ACC112 (cell line): ENCODE measurements at regions not wholly inside any gene's neighbourhood (a gene's known extent, or its start where the extent isn't known, plus 50 kb on each side); places are given as distances from the start of the nearest gene placed in this dataset.

Experiments
- H2AFZ ChIP-seq: fragments of 200-600 bp; sonication (generic); one replicate; pipeline ENCODE4 v1.6.0; 2017; ENCODE audit warnings: antibody characterized with exemption, low read length; ENCODE audit not compliant: unreplicated experiment
- H3K27ac ChIP-seq: fragments of 200-600 bp; sonication (generic); 2 replicates; pipeline ENCODE4 v1.5.1; 2014; ENCODE audit warnings: low read depth, mild to moderate bottlenecking, antibody characterized with exemption, low read length, moderate library complexity
- H3K27me3 ChIP-seq: fragments of 200-600 bp; sonication (generic); 2 replicates; pipeline ENCODE4 v1.6.1; 2014; ENCODE audit warnings: mild to moderate bottlenecking, antibody characterized with exemption, low read length, moderate library complexity, mixed read lengths; ENCODE audit not compliant: insufficient read depth
- H3K36me3 ChIP-seq: fragments of 200-600 bp; sonication (generic); 2 replicates; pipeline ENCODE4 v1.6.1; 2016; ENCODE audit warnings: mild to moderate bottlenecking, antibody characterized with exemption, low read length, moderate library complexity, mixed read lengths; ENCODE audit not compliant: insufficient read depth
- H3K4me1 ChIP-seq: fragments of 200-600 bp; sonication (generic); one replicate; pipeline ENCODE4 v1.6.1; 2016; ENCODE audit warnings: low read length, mixed read lengths; ENCODE audit not compliant: insufficient read depth, unreplicated experiment, control insufficient read depth
- H3K4me3 ChIP-seq: fragments of 200-600 bp; sonication (generic); 2 replicates; pipeline ENCODE4 v1.5.1; 2014; ENCODE audit warnings: mild to moderate bottlenecking, low read depth, low read length
- H3K79me2 ChIP-seq: fragments of 200-600 bp; sonication (generic); one replicate; pipeline ENCODE4 v1.6.0; 2016; ENCODE audit warnings: low read length; ENCODE audit not compliant: control insufficient read depth, unreplicated experiment, insufficient read depth

DNA sequence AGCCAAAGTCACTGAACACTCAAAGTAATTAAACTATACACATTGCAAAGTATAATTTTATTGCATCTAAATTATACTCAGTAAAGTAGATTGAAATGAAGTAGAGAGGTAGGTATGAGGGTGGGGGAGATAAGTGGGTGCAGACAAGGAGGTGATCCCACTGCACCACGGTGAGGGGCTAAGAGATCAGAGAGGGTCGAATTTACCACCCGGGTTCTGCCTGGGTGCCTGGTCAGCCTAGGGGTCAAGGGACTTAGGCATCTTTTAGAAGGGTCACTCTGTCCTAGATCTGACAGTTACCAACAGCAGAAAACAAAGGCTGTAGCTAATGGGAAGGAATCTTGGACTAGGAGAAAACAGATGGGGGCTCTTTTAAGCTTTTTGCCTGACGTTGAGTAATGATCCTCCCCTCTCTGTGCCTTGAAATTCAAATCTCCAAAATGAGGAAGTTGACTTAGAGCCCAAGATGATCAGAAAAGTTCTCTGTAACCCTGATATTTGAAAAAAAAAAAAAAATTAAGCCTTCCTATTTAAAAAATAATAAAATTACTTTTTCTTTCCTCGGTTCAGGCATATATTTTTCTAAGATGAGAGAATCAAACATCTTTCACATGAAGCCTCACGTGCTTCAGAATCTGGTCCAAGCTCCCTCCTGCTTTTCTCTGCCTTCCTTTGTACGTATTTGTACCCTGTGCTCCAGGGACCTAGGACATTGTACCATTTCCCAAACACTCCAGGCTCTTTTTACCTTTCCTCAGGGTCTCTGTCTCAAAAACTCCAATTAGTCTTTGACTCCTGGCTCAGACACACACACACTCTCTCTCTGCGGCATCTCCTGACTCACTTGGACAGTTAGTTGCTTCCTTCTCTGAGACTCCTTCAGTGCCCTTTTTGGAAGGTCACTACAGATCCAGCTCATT is 353.9 kb downstream of the CYRIA start:
- Histone ChIP-seq H3K4me1 (no peaks in the 10 kb centered on the region), H3K27ac (no peak overlapping the region), H3K27me3 (no peaks in the 10 kb centered on the region), H2AFZ (no peak overlapping the region), H3K4me3 (no peak overlapping the region), H3K79me2 (no peaks in the 10 kb centered on the region), H3K36me3 (no peaks in the 10 kb centered on the region)

DNA sequence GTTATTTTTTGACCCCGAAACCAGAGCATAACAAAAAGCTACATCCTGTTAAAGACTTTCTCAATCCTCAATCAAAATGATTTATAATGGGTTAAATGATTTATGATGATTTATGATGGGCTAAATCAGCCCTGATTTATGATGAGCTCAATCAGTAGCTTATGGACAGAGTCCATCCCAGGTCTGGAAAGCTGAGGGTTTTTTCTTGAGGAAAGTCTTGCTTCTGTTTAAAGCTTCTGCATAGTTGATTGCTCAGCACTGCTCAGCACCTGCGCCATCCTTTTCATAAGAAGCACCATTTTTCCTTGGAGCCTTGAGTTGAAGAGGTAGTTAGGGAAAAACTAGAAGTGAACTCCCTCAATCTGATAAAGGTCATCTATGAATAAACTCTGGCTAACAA is 356.8 kb downstream of the CYRIA start:
- Histone ChIP-seq H3K27ac (no peak overlapping the region), H3K27me3 (no peaks in the 10 kb centered on the region), H2AFZ (no peak overlapping the region), H3K4me3 (no peak overlapping the region), H3K79me2 (no peaks in the 10 kb centered on the region), H3K36me3 (no peaks in the 10 kb centered on the region), H3K4me1 (no peaks in the 10 kb centered on the region)

DNA sequence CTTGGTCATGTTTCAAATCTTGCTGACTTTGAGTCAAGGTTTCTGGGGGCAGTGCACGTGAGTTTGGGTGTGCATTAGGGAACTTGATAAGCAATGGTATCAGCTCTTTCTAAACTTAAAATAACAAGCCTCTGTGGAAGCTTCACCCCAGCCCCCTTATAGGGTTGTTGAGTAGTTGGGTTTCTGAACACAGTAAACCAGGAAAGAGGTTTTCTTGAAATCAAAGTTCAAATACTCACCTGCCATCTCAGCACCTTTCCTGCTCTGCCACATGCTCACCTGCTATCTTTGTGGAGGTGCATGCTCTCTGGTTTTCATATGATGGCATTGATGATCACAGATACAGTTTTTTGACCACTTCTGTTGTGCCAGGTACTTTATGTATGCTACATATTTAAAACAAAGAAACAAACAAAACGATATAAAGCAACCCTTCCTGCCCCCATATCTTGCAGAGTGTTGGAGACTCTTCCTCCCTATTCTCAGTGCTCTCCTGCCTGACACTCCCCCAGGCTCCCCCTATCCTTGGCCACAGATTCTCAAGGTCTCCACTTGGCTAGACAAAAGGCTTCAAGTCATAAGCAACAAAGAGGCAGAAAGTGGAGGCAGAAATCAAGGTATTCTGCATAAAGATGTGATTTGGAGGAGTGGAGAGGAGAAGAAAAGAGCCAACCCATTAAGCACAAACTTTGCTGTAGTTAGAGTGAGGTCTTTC is 360.6 kb downstream of the CYRIA start:
- Histone ChIP-seq H3K79me2 (no peaks in the 10 kb centered on the region), H3K27me3 (no peaks in the 10 kb centered on the region), H3K36me3 (no peaks in the 10 kb centered on the region), H3K4me3 (no peak overlapping the region), H3K4me1 (no peaks in the 10 kb centered on the region), H3K27ac (no peak overlapping the region), H2AFZ (no peak overlapping the region)

DNA sequence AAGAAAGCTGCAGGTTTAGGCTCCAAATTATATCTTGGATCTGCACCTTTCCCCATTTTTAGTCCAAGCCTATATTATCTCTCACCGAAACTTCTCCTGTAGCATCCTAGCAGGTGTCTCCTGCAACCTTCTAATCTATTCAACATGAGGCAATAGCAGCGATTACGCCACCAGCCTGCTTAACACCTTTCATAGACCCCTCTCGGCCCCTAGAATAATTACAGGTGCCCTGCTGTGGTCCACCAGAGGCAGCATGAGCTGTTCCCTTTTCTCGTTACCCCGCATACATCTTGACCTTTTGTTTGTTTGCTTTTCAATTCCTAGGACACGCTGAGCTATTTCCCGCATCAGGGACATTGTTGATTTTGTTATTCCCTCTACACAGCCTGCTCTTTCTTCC is 361.9 kb downstream of the CYRIA start:
- Histone ChIP-seq H2AFZ (no peak overlapping the region), H3K36me3 (no peaks in the 10 kb centered on the region), H3K27ac (no peak overlapping the region), H3K4me3 (no peak overlapping the region), H3K79me2 (no peaks in the 10 kb centered on the region), H3K27me3 (no peaks in the 10 kb centered on the region), H3K4me1 (no peaks in the 10 kb centered on the region)

DNA sequence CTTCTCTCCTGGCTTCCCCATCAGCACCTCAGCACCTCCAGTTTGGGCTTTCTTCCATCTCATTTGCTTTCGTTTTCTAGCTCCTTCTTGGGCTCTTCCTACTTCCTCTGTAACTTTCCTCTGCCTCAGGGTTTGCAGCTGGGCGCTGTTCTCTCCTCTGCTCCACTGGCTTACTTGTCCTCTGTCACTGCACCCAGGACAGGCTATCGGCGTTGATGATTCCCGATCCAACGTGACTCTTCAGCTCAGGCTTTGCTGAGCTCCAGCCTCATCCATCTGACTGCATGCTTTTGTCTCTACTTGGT is 362.4 kb downstream of the CYRIA start:
- H3K4me1 ChIP-seq: no peaks in the 10 kb centered on the region
- no peak overlapping the region for H3K4me3 ChIP-seq

DNA sequence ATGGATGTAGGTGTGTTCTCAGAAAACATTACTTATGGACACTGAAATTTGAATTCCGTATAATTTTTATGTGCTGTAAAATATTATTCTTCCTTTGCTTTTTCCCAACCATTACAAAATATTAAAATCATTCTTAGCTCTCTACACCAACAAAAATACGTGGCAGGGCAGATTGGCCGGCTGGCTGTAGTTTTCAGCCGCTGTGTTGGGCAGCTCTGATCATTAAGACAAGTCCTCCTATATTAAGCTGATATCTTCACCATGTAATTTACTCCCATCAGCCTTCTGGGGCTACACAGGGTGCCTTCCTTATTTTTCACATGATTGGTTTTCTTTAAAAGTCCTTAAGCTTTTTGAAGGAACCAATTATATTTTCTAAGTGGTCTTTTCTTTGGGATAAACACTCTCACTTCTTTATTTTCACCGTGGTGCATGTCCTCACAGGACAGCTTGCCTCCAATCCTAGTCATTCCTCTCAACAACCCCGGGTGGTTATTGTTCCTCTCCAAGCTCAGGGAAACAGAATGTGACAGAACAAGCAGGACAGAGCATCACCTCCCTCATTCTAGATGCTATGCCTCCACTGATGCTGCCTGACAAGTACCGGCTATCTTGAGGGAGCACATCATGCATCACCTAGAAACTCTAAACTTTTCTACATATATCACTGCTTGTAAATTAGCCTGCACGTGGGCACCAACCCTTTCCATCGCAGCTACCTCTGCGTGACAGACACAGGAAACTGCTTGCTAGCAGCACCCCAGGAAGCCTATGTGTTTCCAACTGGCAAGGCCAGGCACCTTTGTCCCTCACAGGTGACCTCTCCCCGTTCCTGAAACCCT is 362.3 kb downstream of the MYCN start:
- H2AFZ ChIP-seq: no peak overlapping the region
- no peak overlapping the region for H3K27ac ChIP-seq
- no peaks in the 10 kb centered on the region for H3K4me1 ChIP-seq
- H3K27me3 ChIP-seq: no peaks in the 10 kb centered on the region
- no peaks in the 10 kb centered on the region for H3K79me2 ChIP-seq
- H3K4me3 ChIP-seq: no peak overlapping the region
- H3K36me3 ChIP-seq: no peaks in the 10 kb centered on the region

More for the DNA sequence above, 362.4 kb downstream of the CYRIA start:
- H3K79me2 ChIP-seq: no peaks in the 10 kb centered on the region
- H3K27me3 ChIP-seq: no peaks in the 10 kb centered on the region
- no peak overlapping the region for H2AFZ ChIP-seq
- H3K27ac ChIP-seq: no peak overlapping the region
- H3K36me3 ChIP-seq: no peaks in the 10 kb centered on the region

DNA sequence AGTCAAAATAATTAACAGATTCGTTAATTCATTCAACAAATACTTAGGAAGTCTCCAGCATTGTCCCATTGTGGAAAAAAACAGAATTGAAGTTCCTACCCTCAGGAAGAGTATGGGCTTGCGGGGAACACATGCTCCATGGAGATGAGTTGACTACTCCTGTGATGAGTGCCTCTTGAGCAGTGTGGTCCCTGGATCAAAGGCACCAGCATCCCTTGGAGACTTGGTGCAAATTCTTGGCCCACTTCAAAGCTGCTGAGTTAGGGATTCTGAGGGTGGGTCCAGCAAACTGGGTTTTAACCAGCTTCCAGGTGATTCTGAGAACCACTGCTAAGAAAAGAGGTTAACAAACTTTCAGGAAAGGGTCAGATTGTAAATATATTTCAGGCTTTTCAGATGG is 361.6 kb downstream of the MYCN start:
- H3K4me3 ChIP-seq: no peak overlapping the region
- H3K79me2 ChIP-seq: no peaks in the 10 kb centered on the region
- H2AFZ ChIP-seq: no peak overlapping the region
- no peak overlapping the region for H3K27ac ChIP-seq
- no peaks in the 10 kb centered on the region for H3K27me3 ChIP-seq
- no peaks in the 10 kb centered on the region for H3K4me1 ChIP-seq
- H3K36me3 ChIP-seq: no peaks in the 10 kb centered on the region

- Histone ChIP-seq H3K27ac (no peak overlapping the region), H3K4me3 (no peak overlapping the region), H2AFZ (no peak overlapping the region), H3K36me3 (no peaks in the 10 kb centered on the region), H3K27me3 (no peaks in the 10 kb centered on the region), H3K79me2 (no peaks in the 10 kb centered on the region), H3K4me1 (no peaks in the 10 kb centered on the region)
Observed at GRCh38 chr2:16298866-16299265, 358.5 kb downstream of the MYCN start.

DNA sequence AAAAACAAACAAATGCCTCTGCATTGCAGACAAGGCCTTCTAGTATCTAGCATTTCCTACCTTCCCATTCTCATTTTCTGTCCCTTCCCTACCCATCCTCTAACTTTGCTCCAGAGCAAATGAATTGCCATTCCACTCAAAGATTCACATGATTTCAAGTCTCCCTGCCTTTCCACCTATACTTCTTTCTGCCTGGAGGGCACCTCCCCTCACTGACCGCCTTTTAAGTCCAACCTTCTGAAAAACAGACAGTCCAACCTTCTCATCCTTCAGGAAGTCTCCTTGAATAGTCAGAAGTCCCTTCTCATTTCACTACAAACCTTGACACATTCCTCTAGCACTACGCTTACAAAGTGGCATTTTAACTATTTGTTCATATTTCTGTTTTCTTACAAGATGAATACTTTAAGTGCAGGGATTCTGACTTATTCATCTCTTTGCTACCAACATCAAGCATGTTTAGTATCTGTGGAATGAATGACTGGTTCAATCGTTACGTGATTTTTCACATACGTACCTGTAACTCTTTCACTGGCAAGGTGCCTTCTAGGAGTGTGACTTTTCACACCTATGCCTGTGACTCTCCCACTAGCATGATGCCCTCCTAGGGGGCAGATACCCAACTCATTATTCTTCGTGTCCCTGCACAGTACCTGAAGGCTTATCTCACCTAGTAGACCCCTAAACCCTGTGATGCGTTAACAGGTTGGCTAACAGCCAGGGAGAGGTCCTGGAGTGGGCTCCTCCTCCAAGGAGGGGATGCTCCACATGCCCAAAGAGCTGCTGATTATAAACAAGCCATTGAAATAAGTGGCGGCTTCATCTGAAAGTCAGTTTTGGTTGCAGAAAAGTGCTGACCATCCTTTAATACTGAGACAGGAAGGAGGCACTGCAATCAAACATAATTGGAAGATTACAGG is 356.2 kb downstream of the MYCN start:
- Histone ChIP-seq H3K36me3 (no peaks in the 10 kb centered on the region), H3K27me3 (no peaks in the 10 kb centered on the region), H3K4me3 (no peak overlapping the region), H2AFZ (no peak overlapping the region), H3K79me2 (no peaks in the 10 kb centered on the region), H3K27ac (no peak overlapping the region), H3K4me1 (no peaks in the 10 kb centered on the region)

DNA sequence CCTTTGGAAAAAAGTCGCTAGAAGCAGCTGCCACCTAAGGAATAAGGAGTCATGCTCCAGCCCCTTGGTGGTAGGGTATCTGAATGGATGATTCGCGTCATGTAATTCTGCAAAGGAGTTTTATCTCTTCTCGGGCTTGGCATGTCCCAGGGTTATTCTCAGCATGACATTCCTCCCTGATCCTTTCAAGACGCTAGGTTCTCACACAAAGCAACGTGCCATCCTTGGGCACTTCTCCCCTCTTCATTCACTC is 355.6 kb downstream of the MYCN start:
- Histone ChIP-seq H3K4me1 (no peaks in the 10 kb centered on the region), H3K27ac (no peak overlapping the region), H2AFZ (no peak overlapping the region), H3K79me2 (no peaks in the 10 kb centered on the region), H3K4me3 (no peak overlapping the region), H3K36me3 (no peaks in the 10 kb centered on the region), H3K27me3 (no peaks in the 10 kb centered on the region)
